H1 (cell line): ENCODE measurements at regions not wholly inside any gene's neighbourhood (a gene's known extent, or its start where the extent isn't known, plus 50 kb on each side); places are given as distances from the start of the nearest gene placed in this dataset.

Source experiments
- CTCF ChIA-PET: fragments of 300-600 bp; sonication (Branson Sonifier 250); formaldehyde crosslinking; loops from one replicate; lab custom pipeline; 2021; ENCODE audit not compliant: partially characterized antibody; lab: Charles Lee
- POLR2A ChIA-PET: fragments of 300-600 bp; sonication (Branson Sonifier 250); formaldehyde crosslinking; loops from one replicate; lab custom pipeline; 2021; ENCODE audit warnings: inconsistent platforms; ENCODE audit not compliant: partially characterized antibody; lab: Charles Lee
- DNase-seq, 2 experiments: peaks; one replicate each; pipeline versions ENCODE4 v3.0.0 to v3.0.0-alpha.2; 2010 to 2022; ENCODE audit warnings: low spot score in 2 of 2, low read depth in 1 of 2, mixed read lengths in 1 of 2
- FAIRE-seq: peaks from 2 replicates; lab custom pipeline; 2011; peaks lifted over from hg19 to GRCh38; lab: Jason Lieb, UNC
- H2AFZ ChIP-seq: 2 replicates; pipeline ENCODE4 v1.8.1; 2012; ENCODE audit warnings: low read length, inconsistent platforms
- H2AK5ac ChIP-seq: 2 replicates; pipeline ENCODE4 v1.6.1; 2013; ENCODE audit warnings: low read depth, low read length
- H2BK120ac ChIP-seq: replicated peaks from 2 replicates; pipeline ENCODE3; 2013; ENCODE audit warnings: low read depth, low read length, inconsistent platforms
- H2BK12ac ChIP-seq: 2 replicates; pipeline ENCODE4 v1.6.1; 2013; ENCODE audit warnings: low read depth, low read length
- H2BK15ac ChIP-seq: 2 replicates; pipeline ENCODE4 v1.6.1; 2013; ENCODE audit warnings: low read length
- H2BK20ac ChIP-seq: 2 replicates; pipeline ENCODE4 v1.6.1; 2013; ENCODE audit warnings: low read length
- H2BK5ac ChIP-seq: 2 replicates; pipeline ENCODE4 v1.6.1; 2013; ENCODE audit warnings: low read depth, low read length
- H3K14ac ChIP-seq: 2 replicates; pipeline ENCODE4 v1.6.1; 2013; ENCODE audit warnings: inconsistent platforms; ENCODE audit not compliant: insufficient read length
- H3K18ac ChIP-seq: 2 replicates; pipeline ENCODE4 v1.6.1; 2013; ENCODE audit warnings: low read length; ENCODE audit errors: extremely low read depth
- H3K23ac ChIP-seq: 2 replicates; pipeline ENCODE4 v1.6.1; 2013; ENCODE audit warnings: inconsistent platforms; ENCODE audit not compliant: insufficient read length
- H3K23me2 ChIP-seq: 2 replicates; pipeline ENCODE4 v1.6.1; 2013; ENCODE audit warnings: low read depth, low read length
- H3K27ac ChIP-seq: 2 replicates; pipeline ENCODE4 v1.6.1; 2011; ENCODE audit warnings: low read depth, low read length, inconsistent platforms
- H3K27me3 ChIP-seq, 4 experiments: replicated peaks in 1 of 4; 1 replicate in 1 of 4; 2 replicates in 3 of 4; pipeline versions ENCODE4 v1.6.1 to v1.8.1; 2011 to 2013; ENCODE audit warnings: low read length in 3 of 4, mild to moderate bottlenecking in 3 of 4, inconsistent platforms in 2 of 4, mixed read lengths in 2 of 4, moderate library complexity in 1 of 4; ENCODE audit not compliant: control insufficient read depth in 3 of 4, insufficient read depth in 3 of 4; ENCODE audit errors: extremely low read depth in 1 of 4
- H3K36me3 ChIP-seq, 4 experiments: 2 replicates each; pipeline versions ENCODE4 v1.6.1 to v1.8.1; 2011 to 2013; ENCODE audit warnings: mild to moderate bottlenecking in 4 of 4, low read length in 3 of 4, moderate library complexity in 2 of 4, control low read depth in 1 of 4, inconsistent platforms in 1 of 4; ENCODE audit not compliant: insufficient read depth in 4 of 4, control insufficient read depth in 2 of 4
- H3K4ac ChIP-seq: replicated peaks from 2 replicates; pipeline ENCODE3; 2013; ENCODE audit warnings: low read length, low read depth, mixed read lengths, inconsistent platforms; ENCODE audit not compliant: insufficient read length
- H3K4me1 ChIP-seq, 4 experiments: replicated peaks in 1 of 4; 1 replicate in 1 of 4; 2 replicates in 3 of 4; pipeline versions ENCODE4 v1.6.1 to v1.8.1; 2011 to 2013; ENCODE audit warnings: low read length in 3 of 4, inconsistent platforms in 2 of 4, mixed read lengths in 1 of 4; ENCODE audit not compliant: insufficient read depth in 4 of 4, control insufficient read depth in 3 of 4
- H3K4me2 ChIP-seq, 2 experiments: 2 replicates each; pipeline versions ENCODE4 v1.6.1 to v1.8.1; 2011 to 2013; ENCODE audit warnings: low read depth in 2 of 2, low read length in 2 of 2, control low read depth in 1 of 2, inconsistent platforms in 1 of 2, mild to moderate bottlenecking in 1 of 2; ENCODE audit not compliant: insufficient read depth in 1 of 2
- H3K4me3 ChIP-seq, 4 experiments: fragments of 200-600, 300-600 bp in 1 of 4; sonication (generic), shearing (Covaris generic), sonication (Bioruptor Twin) in 1 of 4; 2 replicates each; pipeline versions ENCODE4 v1.5.1 to v1.8.1; 2011 to 2016; ENCODE audit warnings: low read length in 4 of 4, low read depth in 3 of 4, control low read depth in 2 of 4, inconsistent platforms in 2 of 4, mild to moderate bottlenecking in 2 of 4, mixed read lengths in 1 of 4, moderate library complexity in 1 of 4; ENCODE audit not compliant: insufficient read depth in 2 of 4; ENCODE audit errors: extremely low read depth in 1 of 4
- H3K56ac ChIP-seq: replicated peaks from 2 replicates; pipeline ENCODE3; 2013; ENCODE audit warnings: low read depth, mild to moderate bottlenecking, mixed read lengths, low read length, inconsistent platforms; ENCODE audit not compliant: insufficient read length
- H3K79me1 ChIP-seq: 2 replicates; pipeline ENCODE4 v1.6.1; 2013; ENCODE audit warnings: low read depth, low read length, control low read depth
- H3K79me2 ChIP-seq, 2 experiments: 2 replicates each; pipeline versions ENCODE4 v1.6.1 to v1.8.1; 2012 to 2013; ENCODE audit warnings: low read length in 2 of 2, mild to moderate bottlenecking in 2 of 2, inconsistent platforms in 1 of 2; ENCODE audit not compliant: insufficient read depth in 2 of 2, control insufficient read depth in 1 of 2
- H3K9ac ChIP-seq, 4 experiments: replicated peaks in 1 of 4; 1 replicate in 1 of 4; 2 replicates in 3 of 4; pipeline versions ENCODE4 v1.6.1 to v1.8.1; 2011 to 2013; ENCODE audit warnings: low read depth in 3 of 4, low read length in 3 of 4, control low read depth in 2 of 4, mild to moderate bottlenecking in 2 of 4, moderate library complexity in 2 of 4, inconsistent platforms in 1 of 4; ENCODE audit errors: extremely low read depth in 1 of 4
- H3K9me3 ChIP-seq, 2 experiments: 2 replicates each; pipeline versions ENCODE4 v1.6.1 to v1.8.1; 2012 to 2013; ENCODE audit warnings: mild to moderate bottlenecking in 2 of 2, moderate library complexity in 2 of 2, control low read depth in 1 of 2, inconsistent platforms in 1 of 2, low read depth in 1 of 2, low read length in 1 of 2, mixed read lengths in 1 of 2; ENCODE audit not compliant: insufficient read depth in 2 of 2
- H4K20me1 ChIP-seq, 2 experiments: replicated peaks in 1 of 2; 2 replicates each; pipeline versions ENCODE3 to v1.8.1; 2011 to 2013; ENCODE audit warnings: inconsistent platforms in 2 of 2, low read length in 2 of 2, mild to moderate bottlenecking in 1 of 2; ENCODE audit not compliant: insufficient read depth in 2 of 2, control insufficient read depth in 1 of 2
- H4K5ac ChIP-seq: 2 replicates; pipeline ENCODE4 v1.6.1; 2013; ENCODE audit warnings: low read length, low read depth, mixed read lengths, inconsistent platforms; ENCODE audit not compliant: insufficient read length
- H4K8ac ChIP-seq: 2 replicates; pipeline ENCODE4 v1.8.0; 2013; ENCODE audit warnings: mild to moderate bottlenecking, moderate library complexity, low read length, inconsistent platforms; ENCODE audit not compliant: insufficient read depth; ENCODE audit errors: extremely low read depth
- H4K91ac ChIP-seq: replicated peaks from 2 replicates; pipeline ENCODE3; 2013; ENCODE audit warnings: low read length, mixed read lengths, inconsistent platforms; ENCODE audit not compliant: insufficient read length
- CBX5 ChIP-seq: fragments of 300-800, 300-1000 bp; sonication (generic); IDR thresholded peaks from 2 replicates; pipeline ENCODE4 v1.7.1; 2016; ENCODE audit warnings: antibody characterized with exemption, low read length, low read depth
- POLR2A ChIP-seq, 2 experiments: IDR thresholded peaks; 1 replicate in 1 of 2; 2 replicates in 1 of 2; pipeline ENCODE4 v1.6.1; 2011; ENCODE audit warnings: low read depth in 2 of 2, low read length in 2 of 2, mild to moderate bottlenecking in 2 of 2; ENCODE audit errors: control extremely low read depth in 1 of 2
- POLR2AphosphoS5 ChIP-seq: IDR thresholded peaks from 2 replicates; pipeline ENCODE4 v1.6.1; 2011; ENCODE audit warnings: low read depth, low read length
- TAF7 ChIP-seq: optimal IDR thresholded peaks from 2 replicates; pipeline ENCODE3; 2011; ENCODE audit warnings: low read depth, mild to moderate bottlenecking, inconsistent platforms, low read length, moderate library complexity, borderline replicate concordance
- WGBS, 2 experiments: shearing (Covaris generic) in 1 of 2; methylation state at CpG; one replicate each; pipeline versions ENCODE4 v1.1.6 to v1.1.7; 2013 to 2015; ENCODE audit warnings: low lambda C conversion rate in 2 of 2, mixed read lengths in 2 of 2, inconsistent platforms in 1 of 2, low coverage in 1 of 2, missing lambda C conversion rate in 1 of 2; ENCODE audit not compliant: insufficient replicate concordance in 2 of 2, insufficient coverage in 1 of 2, insufficient read length in 1 of 2; ENCODE audit errors: extremely low coverage in 1 of 2, missing lambda C conversion rate in 1 of 2; 5-methylcytosine and 5-hydroxymethylcytosine counted together

DNA sequence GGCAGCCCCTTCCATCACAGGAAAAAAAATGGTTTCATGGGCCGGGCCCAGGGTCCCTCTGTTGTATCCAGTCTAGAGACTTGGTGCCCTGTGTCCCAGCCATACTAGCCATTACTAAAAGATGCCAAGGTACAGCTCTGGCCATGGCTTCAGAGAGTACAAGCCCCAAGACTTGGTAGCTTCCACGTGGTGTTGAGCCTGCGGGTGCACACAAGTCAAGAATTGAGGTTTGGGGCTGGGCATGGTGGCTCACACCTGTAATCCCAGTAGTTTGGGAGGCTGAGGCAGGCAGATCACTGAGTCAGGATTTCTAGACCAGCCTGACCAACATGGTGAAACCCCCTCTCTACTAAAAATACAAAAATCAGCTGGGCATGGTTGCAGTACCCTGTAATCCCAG, 214.3 kb downstream of the LIG4 start:
- no peak overlapping the region for H3K56ac ChIP-seq
- H2BK20ac ChIP-seq = no peak overlapping the region
- no peaks in the 10 kb centered on the region for H3K79me1 ChIP-seq
- no peak overlapping the region for H4K5ac ChIP-seq
- no peak overlapping the region for H2BK12ac ChIP-seq
- H3K4me3 ChIP-seq = no peak overlapping the region
- no peak overlapping the region for H3K23ac ChIP-seq
- H3K36me3 ChIP-seq = no peaks in the 10 kb centered on the region
- no peak overlapping the region for H2AFZ ChIP-seq
- DNase-seq = no peak
- no peak overlapping the region for H2AK5ac ChIP-seq
- H3K27me3 ChIP-seq = no peaks in the 10 kb centered on the region
- FAIRE-seq = no peak
- no peak overlapping the region for H3K27ac ChIP-seq
- no peak overlapping the region for H3K14ac ChIP-seq
- no peak overlapping the region for H3K4me2 ChIP-seq
- no peaks in the 10 kb centered on the region for H3K9me3 ChIP-seq
- H3K18ac ChIP-seq = no peak overlapping the region
- TF ChIP-seq POLR2AphosphoS5 (peak; percentile 43; the same call in 1 of the 2 replicates), TAF7 (peak; percentile 79), CBX5 (no peak), POLR2A (IDR thresholded peaks at IDR 0.05; ENCODE audit: control extremely low read depth in 1 of 2, low read depth in 2 of 2, low read length in 2 of 2) (peak in 1 of 2 experiments; percentile 31; a peak in 1 of 3 replicates)
- no peaks in the 10 kb centered on the region for H4K20me1 ChIP-seq
- no peak overlapping the region for H2BK120ac ChIP-seq
- POLR2A ChIA-PET = no interaction called here
- H3K4me1 ChIP-seq = no peaks in the 10 kb centered on the region; a peak in 1 of 7 replicates
- H3K23me2 ChIP-seq = no peaks in the 10 kb centered on the region
- H3K4ac ChIP-seq = no peak overlapping the region
- WGBS, 2 experiments = 95% methylated on average over 3 of the region's 3 CpGs; no CpG with 5 or more reads in 1 of the 2 experiments
- H3K79me2 ChIP-seq = no peaks in the 10 kb centered on the region
- H3K9ac ChIP-seq = no peak overlapping the region
- no peak overlapping the region for H4K8ac ChIP-seq
- H2BK15ac ChIP-seq = no peak overlapping the region
- H2BK5ac ChIP-seq = no peak overlapping the region
- no peak overlapping the region for H4K91ac ChIP-seq
- CTCF ChIA-PET = no interaction called here
